ENCODE measurements at regions not wholly inside any gene's neighbourhood (a gene's known extent, or its start where the extent isn't known, plus 50 kb on each side); places are given as distances from the start of the nearest gene placed in this dataset.

DNA sequence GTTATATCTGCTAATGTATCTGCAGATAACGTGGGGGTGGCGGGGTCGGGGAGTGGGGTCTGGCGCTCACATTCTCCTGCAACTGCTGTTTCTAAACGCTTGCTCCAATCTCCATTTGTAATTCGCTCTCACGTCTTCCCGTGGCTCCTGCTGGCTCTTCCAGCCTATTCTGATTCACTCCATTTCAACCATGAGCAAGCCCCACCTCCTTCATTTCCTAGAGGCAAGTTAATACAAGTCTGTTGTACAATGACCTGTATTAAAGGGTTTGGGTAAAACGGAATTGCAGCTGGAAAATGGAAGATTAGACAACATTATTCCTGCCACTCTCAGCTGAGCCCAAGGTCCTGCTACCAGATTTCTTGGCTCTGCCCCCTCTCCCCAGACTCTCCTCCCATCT lies 132.3 kb downstream of the CSNK2A3 start:
- Histone ChIP-seq H3K27ac (ENCODE audit: low read length) (no peak overlapping the region), H3K4me1 (ENCODE audit: control insufficient read depth, low read depth, low read length) (peaks cover 6% of the 10 kb centered on the region), H3K36me3 (ENCODE audit: control insufficient read depth, low read depth, low read length) (no peaks in the 10 kb centered on the region), H3K9me3 (ENCODE audit: control insufficient read depth, low read depth, low read length) (no peaks in the 10 kb centered on the region), H3K27me3 (ENCODE audit: control insufficient read depth, insufficient read depth, low read length) (no peaks in the 10 kb centered on the region), H3K4me3 (ENCODE audit: low read length) (no peak overlapping the region), H3K9ac (ENCODE audit: low read length) (no peak overlapping the region)

GRCh38 chr11:11218629-11218986 lies 134.4 kb downstream of the CSNK2A3 start:
- H3K4me1 ChIP-seq (ENCODE audit: control insufficient read depth, low read depth, low read length) = peaks cover 6% of the 10 kb centered on the region
- H3K27ac ChIP-seq (ENCODE audit: low read length) = no peak overlapping the region
- no peaks in the 10 kb centered on the region for H3K36me3 ChIP-seq (ENCODE audit: control insufficient read depth, low read depth, low read length)
- no peak overlapping the region for H3K9ac ChIP-seq (ENCODE audit: low read length)
- H3K4me3 ChIP-seq (ENCODE audit: low read length) = no peak overlapping the region
- no peaks in the 10 kb centered on the region for H3K9me3 ChIP-seq (ENCODE audit: control insufficient read depth, low read depth, low read length)
- no peaks in the 10 kb centered on the region for H3K27me3 ChIP-seq (ENCODE audit: control insufficient read depth, insufficient read depth, low read length)

DNA sequence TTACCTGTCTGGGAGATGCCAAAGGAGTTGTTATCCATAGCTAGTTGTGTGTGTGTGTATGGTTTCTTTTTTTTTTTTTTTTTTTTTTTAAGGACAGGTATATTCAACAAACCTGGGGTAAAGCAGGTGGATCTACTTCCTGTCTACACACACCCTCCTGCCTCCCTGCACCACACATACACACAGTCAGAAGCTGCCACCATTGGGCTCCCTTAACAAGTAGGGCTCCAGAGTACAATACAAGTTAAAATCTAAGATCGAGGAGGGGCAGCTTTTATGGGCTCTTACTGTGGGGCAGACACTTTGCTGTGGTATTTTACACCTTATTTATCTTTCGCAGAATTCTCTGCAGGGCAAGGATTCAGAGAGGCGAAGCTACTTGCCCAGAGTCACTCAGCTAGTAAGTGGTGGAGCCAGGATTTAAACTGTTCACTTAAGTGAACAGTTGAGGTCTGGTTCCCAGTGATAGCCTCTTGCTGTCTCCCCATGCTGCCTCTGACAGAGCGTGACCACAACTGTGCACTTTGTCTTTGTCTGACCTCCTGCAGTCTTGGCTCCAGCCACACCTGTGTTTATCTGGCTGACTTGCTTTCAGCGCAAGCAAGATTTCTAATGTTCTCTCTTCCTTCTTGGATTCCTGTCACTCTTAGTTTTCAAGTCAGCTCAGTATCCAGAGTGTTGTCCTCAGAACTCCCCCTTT lies 135.0 kb downstream of the CSNK2A3 start:
- Histone ChIP-seq H3K9ac (ENCODE audit: low read length) (no peak overlapping the region), H3K27ac (ENCODE audit: low read length) (no peak overlapping the region), H3K36me3 (ENCODE audit: control insufficient read depth, low read depth, low read length) (no peaks in the 10 kb centered on the region), H3K4me3 (ENCODE audit: low read length) (no peak overlapping the region), H3K9me3 (ENCODE audit: control insufficient read depth, low read depth, low read length) (no peaks in the 10 kb centered on the region), H3K27me3 (ENCODE audit: control insufficient read depth, insufficient read depth, low read length) (no peaks in the 10 kb centered on the region), H3K4me1 (ENCODE audit: control insufficient read depth, low read depth, low read length) (peaks cover 6% of the 10 kb centered on the region)

DNA sequence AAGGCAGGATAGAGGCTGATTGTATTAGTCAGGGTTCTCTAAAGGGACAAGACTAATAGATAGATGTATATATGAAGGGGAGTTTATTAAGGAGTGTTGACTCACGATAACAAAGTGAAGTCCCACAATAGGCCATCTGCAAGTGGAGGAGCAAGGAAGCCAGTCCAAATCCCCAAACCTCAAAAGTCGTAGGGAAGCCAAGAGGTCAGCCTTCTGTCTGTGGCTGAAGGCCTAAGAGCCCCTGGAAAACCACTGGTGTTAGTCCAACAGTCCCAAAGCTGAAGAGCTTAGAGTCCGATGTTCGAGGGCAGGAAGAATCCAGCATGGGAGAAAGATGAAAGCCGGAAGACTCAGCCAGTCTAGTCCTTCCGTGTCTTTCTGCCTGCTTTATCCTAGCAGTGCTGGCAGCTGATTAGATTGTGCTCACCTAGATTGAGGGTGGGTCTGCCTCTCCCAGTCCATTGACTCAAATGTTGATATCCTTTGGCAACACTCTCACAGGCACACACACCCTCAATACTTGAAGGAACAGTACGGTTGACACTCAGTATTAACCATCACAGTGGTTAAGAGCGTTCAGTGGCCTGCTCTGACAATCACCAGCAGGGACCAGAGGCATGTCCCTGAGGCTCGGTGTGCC lies 135.6 kb downstream of the CSNK2A3 start:
- no peak overlapping the region for H3K9ac ChIP-seq (ENCODE audit: low read length)
- H3K36me3 ChIP-seq (ENCODE audit: control insufficient read depth, low read depth, low read length) = no peaks in the 10 kb centered on the region
- peaks cover 6% of the 10 kb centered on the region for H3K4me1 ChIP-seq (ENCODE audit: control insufficient read depth, low read depth, low read length)
- H3K4me3 ChIP-seq (ENCODE audit: low read length) = no peak overlapping the region
- H3K9me3 ChIP-seq (ENCODE audit: control insufficient read depth, low read depth, low read length) = no peaks in the 10 kb centered on the region
- H3K27me3 ChIP-seq (ENCODE audit: control insufficient read depth, insufficient read depth, low read length) = no peaks in the 10 kb centered on the region
- H3K27ac ChIP-seq (ENCODE audit: low read length) = no peak overlapping the region

GRCh38 chr11:11215944-11216343 lies 137.1 kb downstream of the CSNK2A3 start:
- Histone ChIP-seq H3K9ac (ENCODE audit: low read length) (no peak overlapping the region), H3K4me3 (ENCODE audit: low read length) (no peak overlapping the region), H3K9me3 (ENCODE audit: control insufficient read depth, low read depth, low read length) (no peaks in the 10 kb centered on the region), H3K4me1 (ENCODE audit: control insufficient read depth, low read depth, low read length) (peaks cover 2% of the 10 kb centered on the region), H3K36me3 (ENCODE audit: control insufficient read depth, low read depth, low read length) (no peaks in the 10 kb centered on the region), H3K27ac (ENCODE audit: low read length) (no peak overlapping the region), H3K27me3 (ENCODE audit: control insufficient read depth, insufficient read depth, low read length) (no peaks in the 10 kb centered on the region)

DNA sequence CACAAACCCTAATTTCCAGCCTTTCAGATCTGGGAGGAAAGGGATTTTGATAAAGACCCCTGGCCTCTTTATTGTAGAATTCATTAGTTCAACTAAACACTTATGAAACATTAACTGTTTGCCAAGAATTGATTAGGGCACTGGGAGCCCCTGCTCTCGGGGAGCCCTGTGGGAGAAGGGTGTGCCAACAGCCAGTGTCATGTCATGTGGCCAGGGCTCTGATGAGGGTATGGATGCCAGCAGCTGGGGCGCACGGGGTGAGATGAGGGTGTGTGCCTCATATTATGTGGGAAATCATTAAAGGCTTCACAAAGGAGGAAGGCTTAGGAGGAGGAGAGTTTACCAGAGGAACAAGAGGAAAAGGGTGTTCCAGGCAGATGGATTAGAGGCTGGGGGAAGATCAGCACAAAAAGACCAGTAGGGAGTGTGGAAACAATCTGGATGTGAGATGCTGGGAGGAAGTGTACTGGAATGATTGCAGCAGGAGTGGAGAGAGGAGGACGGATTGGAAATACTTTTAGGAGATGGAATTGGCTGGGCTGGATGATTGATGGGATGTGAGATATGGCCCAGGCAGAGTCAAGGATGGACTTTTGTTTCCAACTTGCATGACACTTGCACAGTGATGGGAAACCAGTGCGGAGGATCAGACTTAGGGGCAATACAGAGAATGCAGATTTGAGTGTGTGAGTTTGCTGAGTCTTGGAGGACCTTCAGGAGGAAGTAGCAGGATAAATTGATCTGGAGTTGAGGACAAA lies 137.8 kb downstream of the CSNK2A3 start:
- Histone ChIP-seq H3K9ac (ENCODE audit: low read length) (no peak overlapping the region), H3K9me3 (ENCODE audit: control insufficient read depth, low read depth, low read length) (no peaks in the 10 kb centered on the region), H3K36me3 (ENCODE audit: control insufficient read depth, low read depth, low read length) (no peaks in the 10 kb centered on the region), H3K27me3 (ENCODE audit: control insufficient read depth, insufficient read depth, low read length) (no peaks in the 10 kb centered on the region), H3K4me3 (ENCODE audit: low read length) (no peak overlapping the region), H3K4me1 (ENCODE audit: control insufficient read depth, low read depth, low read length) (no peaks in the 10 kb centered on the region), H3K27ac (ENCODE audit: low read length) (no peak overlapping the region)

DNA sequence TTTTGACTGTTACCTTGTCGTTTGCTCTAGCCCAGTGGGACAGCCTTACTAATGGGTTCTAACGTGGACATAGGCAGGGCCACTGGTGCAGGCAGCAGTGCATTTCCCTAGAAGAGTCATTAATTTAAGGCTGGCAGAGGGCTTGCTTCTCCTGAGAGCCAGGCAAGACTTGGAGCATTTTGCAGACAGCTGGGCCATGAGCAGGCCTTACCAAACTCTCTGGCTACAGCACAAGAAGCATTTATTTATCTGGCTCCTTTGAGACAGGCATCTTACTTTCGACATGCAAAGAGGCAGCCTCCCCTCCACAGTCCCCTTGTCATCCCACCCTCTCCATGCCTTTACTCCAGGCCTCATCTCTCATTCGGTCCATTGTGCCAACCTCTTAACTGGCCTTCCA lies 139.9 kb downstream of the CSNK2A3 start:
- H3K4me3 ChIP-seq (ENCODE audit: low read length) = no peak overlapping the region

DNA sequence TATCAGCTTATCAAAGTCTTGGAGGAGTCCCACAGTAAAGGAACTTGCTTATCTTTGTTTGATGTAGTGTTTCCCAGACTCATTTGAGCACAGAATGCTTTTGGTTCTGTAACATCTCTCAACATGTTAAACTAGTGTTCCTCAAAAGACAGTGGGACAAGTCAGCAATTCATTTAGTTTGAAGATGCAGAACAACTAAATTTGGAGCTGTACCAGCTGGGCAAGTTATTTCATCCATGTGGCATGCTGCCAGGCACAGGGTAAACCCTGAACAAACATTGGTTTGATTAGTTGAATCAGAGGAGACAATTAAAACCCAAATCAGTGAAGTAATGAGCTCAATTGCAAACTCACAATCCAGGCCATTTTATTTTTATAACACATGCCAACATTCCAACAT lies 141.2 kb downstream of the CSNK2A3 start:
- Histone ChIP-seq H3K36me3 (ENCODE audit: control insufficient read depth, low read depth, low read length) (no peaks in the 10 kb centered on the region), H3K9me3 (ENCODE audit: control insufficient read depth, low read depth, low read length) (no peaks in the 10 kb centered on the region), H3K9ac (ENCODE audit: low read length) (no peak overlapping the region), H3K4me3 (ENCODE audit: low read length) (no peak overlapping the region), H3K27me3 (ENCODE audit: control insufficient read depth, insufficient read depth, low read length) (no peaks in the 10 kb centered on the region), H3K27ac (ENCODE audit: low read length) (no peak overlapping the region), H3K4me1 (ENCODE audit: control insufficient read depth, low read depth, low read length) (no peaks in the 10 kb centered on the region)

More for the DNA sequence above, 139.9 kb downstream of the CSNK2A3 start:
- Histone ChIP-seq H3K9me3 (ENCODE audit: control insufficient read depth, low read depth, low read length) (no peaks in the 10 kb centered on the region), H3K27ac (ENCODE audit: low read length) (no peak overlapping the region), H3K9ac (ENCODE audit: low read length) (no peak overlapping the region), H3K27me3 (ENCODE audit: control insufficient read depth, insufficient read depth, low read length) (no peaks in the 10 kb centered on the region), H3K4me1 (ENCODE audit: control insufficient read depth, low read depth, low read length) (no peaks in the 10 kb centered on the region), H3K36me3 (ENCODE audit: control insufficient read depth, low read depth, low read length) (no peaks in the 10 kb centered on the region)

DNA sequence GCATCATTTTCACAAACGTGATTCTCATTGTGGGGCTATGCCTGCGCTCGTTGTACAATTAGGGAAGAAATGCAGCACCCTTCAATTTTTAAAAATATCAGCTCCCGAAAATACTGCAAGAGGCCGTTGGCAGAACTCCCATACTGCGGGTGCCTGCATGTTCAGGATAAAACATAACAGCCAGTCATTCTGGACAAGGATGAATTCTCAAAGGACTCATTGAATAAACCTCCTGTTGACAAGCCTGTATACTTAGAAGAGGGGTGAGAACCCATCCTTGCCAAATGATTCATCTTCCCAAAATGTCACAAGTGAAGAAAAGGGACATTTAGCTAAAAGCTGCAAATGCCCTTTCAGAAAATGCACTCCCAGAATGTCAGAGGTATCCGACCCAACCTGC lies 141.9 kb downstream of the CSNK2A3 start:
- H3K4me1 ChIP-seq (ENCODE audit: control insufficient read depth, low read depth, low read length) = no peaks in the 10 kb centered on the region
- no peak overlapping the region for H3K9ac ChIP-seq (ENCODE audit: low read length)
- H3K27me3 ChIP-seq (ENCODE audit: control insufficient read depth, insufficient read depth, low read length) = no peaks in the 10 kb centered on the region
- H3K4me3 ChIP-seq (ENCODE audit: low read length) = no peak overlapping the region
- H3K36me3 ChIP-seq (ENCODE audit: control insufficient read depth, low read depth, low read length) = no peaks in the 10 kb centered on the region
- H3K27ac ChIP-seq (ENCODE audit: low read length) = no peak overlapping the region
- H3K9me3 ChIP-seq (ENCODE audit: control insufficient read depth, low read depth, low read length) = no peaks in the 10 kb centered on the region

GRCh38 chr11:11210446-11210845 lies 142.6 kb downstream of the CSNK2A3 start:
- H3K4me1 ChIP-seq (ENCODE audit: control insufficient read depth, low read depth, low read length) = no peaks in the 10 kb centered on the region
- no peaks in the 10 kb centered on the region for H3K9me3 ChIP-seq (ENCODE audit: control insufficient read depth, low read depth, low read length)
- no peaks in the 10 kb centered on the region for H3K36me3 ChIP-seq (ENCODE audit: control insufficient read depth, low read depth, low read length)
- no peak overlapping the region for H3K27ac ChIP-seq (ENCODE audit: low read length)
- H3K9ac ChIP-seq (ENCODE audit: low read length) = no peak overlapping the region
- no peak overlapping the region for H3K4me3 ChIP-seq (ENCODE audit: low read length)
- H3K27me3 ChIP-seq (ENCODE audit: control insufficient read depth, insufficient read depth, low read length) = no peaks in the 10 kb centered on the region

GRCh38 chr11:11209967-11210366 lies 143.1 kb downstream of the CSNK2A3 start:
- no peaks in the 10 kb centered on the region for H3K4me1 ChIP-seq (ENCODE audit: control insufficient read depth, low read depth, low read length)
- H3K4me3 ChIP-seq (ENCODE audit: low read length) = no peak overlapping the region
- H3K9ac ChIP-seq (ENCODE audit: low read length) = no peak overlapping the region
- no peaks in the 10 kb centered on the region for H3K27me3 ChIP-seq (ENCODE audit: control insufficient read depth, insufficient read depth, low read length)
- no peaks in the 10 kb centered on the region for H3K9me3 ChIP-seq (ENCODE audit: control insufficient read depth, low read depth, low read length)
- H3K36me3 ChIP-seq (ENCODE audit: control insufficient read depth, low read depth, low read length) = no peaks in the 10 kb centered on the region
- H3K27ac ChIP-seq (ENCODE audit: low read length) = no peak overlapping the region
